K562 (cell line): ENCODE measurements at regions not wholly inside any gene's neighbourhood (a gene's known extent, or its start where the extent isn't known, plus 50 kb on each side); places are given as distances from the start of the nearest gene placed in this dataset.

Source experiments
- ATAC-seq: fragments of 200-7000 bp; cut with Tn5 transposase; 3 replicates; pipeline ENCODE4 v1.9.1; 2020; ENCODE audit warnings: moderate library complexity
- BruUV-seq: library from RNA; stranded (reverse); fragments of 400-500 nt; replicated peaks from 2 replicates; lab custom pipeline; 2021; lab: Mats Ljungman, UMichigan
- CTCF ChIA-PET: fragments of 300-600 bp; formaldehyde crosslinking; extraction: SDS; loops from one replicate; lab custom pipeline; 2021; ENCODE audit warnings: low intra/inter-chr PET ratio; lab: Yijun Ruan, JAX
- POLR2A ChIA-PET: fragments of 300-600, 350-650 bp; sonication (Branson Sonifier 250); formaldehyde crosslinking; extraction: SDS; loops from one replicate; lab custom pipeline; 2021; ENCODE audit warnings: antibody characterized with exemption, inconsistent platforms; lab: Yijun Ruan, JAX
- DNase-seq, 4 experiments: peaks; one replicate each; pipeline versions ENCODE4 v3.0.0 to v3.0.0-alpha.2; 2011 to 2018; ENCODE audit warnings: low spot score in 3 of 4, mixed read lengths in 3 of 4; ENCODE audit errors: extremely low read depth in 1 of 4
- FAIRE-seq: peaks from 2 replicates; lab custom pipeline; 2011; peaks lifted over from hg19 to GRCh38; lab: Jason Lieb, UNC
- H2AFZ ChIP-seq: 2 replicates; pipeline ENCODE4 v1.6.0; 2011; ENCODE audit warnings: low read depth, low read length, control low read depth, inconsistent platforms
- H3K27ac ChIP-seq: fragments of 200-600 bp; 3 replicates; pipeline ENCODE4 v1.8.0; 2011; ENCODE audit warnings: low read depth, mild to moderate bottlenecking, control low read depth, inconsistent platforms, low read length, moderate library complexity, mixed read lengths; ENCODE audit errors: extremely low read depth
- H3K27me3 ChIP-seq, 2 experiments: fragments of 300-600 bp in 1 of 2; 2 replicates in 1 of 2; 3 replicates in 1 of 2; pipeline versions ENCODE4 v1.6.0 to v1.8.0; 2011; ENCODE audit warnings: inconsistent platforms in 2 of 2, low read length in 2 of 2, mild to moderate bottlenecking in 1 of 2, mixed read lengths in 1 of 2, moderate library complexity in 1 of 2; ENCODE audit not compliant: control insufficient read depth in 2 of 2, insufficient read depth in 2 of 2
- H3K36me3 ChIP-seq: fragments of 300-600 bp; 3 replicates; pipeline ENCODE4 v1.8.0; 2011; ENCODE audit warnings: mild to moderate bottlenecking, low read length, inconsistent platforms; ENCODE audit not compliant: control insufficient read depth, insufficient read depth
- H3K4me1 ChIP-seq, 2 experiments: fragments of 200-600 bp in 1 of 2; replicated peaks in 1 of 2; 2 replicates in 1 of 2; 3 replicates in 1 of 2; pipeline versions ENCODE4 v1.5.1 to v1.8.0; 2011; ENCODE audit warnings: inconsistent platforms in 2 of 2, low read length in 2 of 2, mild to moderate bottlenecking in 1 of 2, mixed read lengths in 1 of 2, moderate library complexity in 1 of 2; ENCODE audit not compliant: control insufficient read depth in 2 of 2, insufficient read depth in 2 of 2
- H3K4me2 ChIP-seq: 2 replicates; pipeline ENCODE4 v1.6.1; 2011; ENCODE audit warnings: low read length, control low read depth, inconsistent platforms, mixed read lengths; ENCODE audit not compliant: insufficient read depth
- H3K4me3 ChIP-seq: fragments of 200-600 bp; sonication (generic), shearing (Covaris generic); 2 replicates; pipeline ENCODE4 v1.5.1; 2016; ENCODE audit warnings: control low read depth, inconsistent platforms
- H3K79me2 ChIP-seq: fragments of 200-600 bp; 3 replicates; pipeline ENCODE4 v1.8.0; 2011; ENCODE audit warnings: low read length, inconsistent platforms; ENCODE audit not compliant: control insufficient read depth, insufficient read depth
- H3K9ac ChIP-seq, 2 experiments: 2 replicates each; pipeline versions ENCODE4 v1.6.0 to v1.6.1; 2011; ENCODE audit warnings: low read depth in 2 of 2, low read length in 2 of 2, control low read depth in 1 of 2, inconsistent platforms in 1 of 2, mild to moderate bottlenecking in 1 of 2, mixed read lengths in 1 of 2; ENCODE audit not compliant: insufficient read depth in 1 of 2
- H3K9me1 ChIP-seq: one replicate; pipeline ENCODE4 v1.6.0; 2011; ENCODE audit warnings: inconsistent platforms, mild to moderate bottlenecking, low read length, moderate library complexity; ENCODE audit not compliant: control insufficient read depth, insufficient read depth
- H3K9me3 ChIP-seq: replicated peaks from 2 replicates; pipeline ENCODE4 v1.5.1; 2011; ENCODE audit warnings: low read depth, low read length, inconsistent platforms; ENCODE audit not compliant: control insufficient read depth, insufficient read depth
- H4K20me1 ChIP-seq: replicated peaks from 2 replicates; pipeline ENCODE4 v1.6.1; 2011; ENCODE audit warnings: low read length, inconsistent platforms, mixed read lengths; ENCODE audit not compliant: control insufficient read depth, insufficient read depth
- RBFOX2 ChIP-seq: fragments of 200-400 bp; formaldehyde crosslinking; IDR thresholded peaks from 2 replicates; pipeline ENCODE4 v1.6.1; 2017; ENCODE audit warnings: low read depth, mild to moderate bottlenecking, low read length, moderate library complexity
- ZFX ChIP-seq: sonication (generic); formaldehyde crosslinking; IDR thresholded peaks from 2 replicates; pipeline ENCODE4 v1.8.0; 2022; ENCODE audit warnings: mild to moderate bottlenecking, missing genetic modification reagents, moderate library complexity
- WGBS: fragments of 100-300 bp; shearing (Covaris generic); methylation state at CpG from one replicate; pipeline ENCODE4 v1.1.6; 2016; ENCODE audit warnings: low coverage, mixed read lengths; ENCODE audit not compliant: insufficient coverage; ENCODE audit errors: missing lambda C conversion rate; 5-methylcytosine and 5-hydroxymethylcytosine counted together
- in situ Hi-C: fragments of 300-500 bp; cut with MboI; formaldehyde crosslinking; loops from 4 replicates; pipeline ENCODE4 v1.15.0; 2018; ENCODE audit warnings: inconsistent platforms, mixed read lengths
- intact Hi-C: fragments of 100-400 bp; cut with micrococcal nuclease; formaldehyde crosslinking; loops from 2 replicates; pipeline ENCODE4 v1.14.2; 2022

GRCh38 chr16:85288869-85289660 is 176.8 kb upstream of the CIBAR2 start:
- Histone ChIP-seq H3K9me1 (no peaks in the 10 kb centered on the region), H4K20me1 (0 out of 2 replicates have a peak, but pooled peaks cover 18% of the 10 kb centered on the region), H3K4me2 (no peak overlapping the region), H2AFZ (no peak overlapping the region), H3K9me3 (no peaks in the 10 kb centered on the region), H3K27ac (no peak overlapping the region), H3K79me2 (no peaks in the 10 kb centered on the region; the same call in 2 of the 3 replicates), H3K27me3 (no peaks in the 10 kb centered on the region), H3K4me3 (no peak overlapping the region), H3K4me1 (peaks cover 13 to 46% of the 10 kb centered on the region in 2 experiments), H3K36me3 (no peaks in the 10 kb centered on the region; the same call in 2 of the 3 replicates), H3K9ac (peak overlapping the region in 1 of 2 experiments; percentile 62; a peak in 1 of 4 replicates)
- 0 out of 2 replicates have a peak, but pooled peaks have one; percentile 27 for TF ChIP-seq ZFX
- TF ChIP-seq RBFOX2, result no peak
- WGBS, result 67% methylated on average over 11 of the region's 11 CpGs
- no peak for FAIRE-seq
- in situ Hi-C loops (no loop called here), intact Hi-C loops (no loop called here)
- ChIA-PET CTCF (interaction anchor here (0.5 kb wide), 1 partner anchor 134 kb away, joined by 3 read pairs; no protein-coding TSS in a partner anchor), POLR2A (interaction anchor here (0.7 to 1.4 kb wide), 2 partner anchors 10 to 118 kb away, joined by 3 to 6 read pairs; no protein-coding TSS in a partner anchor)
- BruUV-seq, result no TSS peak
- ATAC-seq, result no peak
- no peak for DNase-seq
